K562 (cell line): ENCODE measurements at regions not wholly inside any gene's neighbourhood (a gene's known extent, or its start where the extent isn't known, plus 50 kb on each side); places are given as distances from the start of the nearest gene placed in this dataset.

ENCODE experiments used
- ATAC-seq: fragments of 200-7000 bp; cut with Tn5 transposase; 3 replicates; pipeline ENCODE4 v1.9.1; 2020; ENCODE audit warnings: moderate library complexity
- BruUV-seq: library from RNA; stranded (reverse); fragments of 400-500 nt; replicated peaks from 2 replicates; lab custom pipeline; 2021; lab: Mats Ljungman, UMichigan
- CTCF ChIA-PET: fragments of 300-600 bp; formaldehyde crosslinking; extraction: SDS; loops from one replicate; lab custom pipeline; 2021; ENCODE audit warnings: low intra/inter-chr PET ratio; lab: Yijun Ruan, JAX
- POLR2A ChIA-PET: fragments of 300-600, 350-650 bp; sonication (Branson Sonifier 250); formaldehyde crosslinking; extraction: SDS; loops from one replicate; lab custom pipeline; 2021; ENCODE audit warnings: antibody characterized with exemption, inconsistent platforms; lab: Yijun Ruan, JAX
- DNase-seq, 4 experiments: peaks; one replicate each; pipeline versions ENCODE4 v3.0.0 to v3.0.0-alpha.2; 2011 to 2018; ENCODE audit warnings: low spot score in 3 of 4, mixed read lengths in 3 of 4; ENCODE audit errors: extremely low read depth in 1 of 4
- FAIRE-seq: peaks from 2 replicates; lab custom pipeline; 2011; peaks lifted over from hg19 to GRCh38; lab: Jason Lieb, UNC
- H2AFZ ChIP-seq: 2 replicates; pipeline ENCODE4 v1.6.0; 2011; ENCODE audit warnings: low read depth, low read length, control low read depth, inconsistent platforms
- H3K27ac ChIP-seq: fragments of 200-600 bp; 3 replicates; pipeline ENCODE4 v1.8.0; 2011; ENCODE audit warnings: low read depth, mild to moderate bottlenecking, control low read depth, inconsistent platforms, low read length, moderate library complexity, mixed read lengths; ENCODE audit errors: extremely low read depth
- H3K27me3 ChIP-seq, 2 experiments: fragments of 300-600 bp in 1 of 2; 2 replicates in 1 of 2; 3 replicates in 1 of 2; pipeline versions ENCODE4 v1.6.0 to v1.8.0; 2011; ENCODE audit warnings: inconsistent platforms in 2 of 2, low read length in 2 of 2, mild to moderate bottlenecking in 1 of 2, mixed read lengths in 1 of 2, moderate library complexity in 1 of 2; ENCODE audit not compliant: control insufficient read depth in 2 of 2, insufficient read depth in 2 of 2
- H3K36me3 ChIP-seq: fragments of 300-600 bp; 3 replicates; pipeline ENCODE4 v1.8.0; 2011; ENCODE audit warnings: mild to moderate bottlenecking, low read length, inconsistent platforms; ENCODE audit not compliant: control insufficient read depth, insufficient read depth
- H3K4me1 ChIP-seq, 2 experiments: fragments of 200-600 bp in 1 of 2; replicated peaks in 1 of 2; 2 replicates in 1 of 2; 3 replicates in 1 of 2; pipeline versions ENCODE4 v1.5.1 to v1.8.0; 2011; ENCODE audit warnings: inconsistent platforms in 2 of 2, low read length in 2 of 2, mild to moderate bottlenecking in 1 of 2, mixed read lengths in 1 of 2, moderate library complexity in 1 of 2; ENCODE audit not compliant: control insufficient read depth in 2 of 2, insufficient read depth in 2 of 2
- H3K4me2 ChIP-seq: 2 replicates; pipeline ENCODE4 v1.6.1; 2011; ENCODE audit warnings: low read length, control low read depth, inconsistent platforms, mixed read lengths; ENCODE audit not compliant: insufficient read depth
- H3K4me3 ChIP-seq: fragments of 200-600 bp; sonication (generic), shearing (Covaris generic); 2 replicates; pipeline ENCODE4 v1.5.1; 2016; ENCODE audit warnings: control low read depth, inconsistent platforms
- H3K79me2 ChIP-seq: fragments of 200-600 bp; 3 replicates; pipeline ENCODE4 v1.8.0; 2011; ENCODE audit warnings: low read length, inconsistent platforms; ENCODE audit not compliant: control insufficient read depth, insufficient read depth
- H3K9ac ChIP-seq, 2 experiments: 2 replicates each; pipeline versions ENCODE4 v1.6.0 to v1.6.1; 2011; ENCODE audit warnings: low read depth in 2 of 2, low read length in 2 of 2, control low read depth in 1 of 2, inconsistent platforms in 1 of 2, mild to moderate bottlenecking in 1 of 2, mixed read lengths in 1 of 2; ENCODE audit not compliant: insufficient read depth in 1 of 2
- H3K9me1 ChIP-seq: one replicate; pipeline ENCODE4 v1.6.0; 2011; ENCODE audit warnings: inconsistent platforms, mild to moderate bottlenecking, low read length, moderate library complexity; ENCODE audit not compliant: control insufficient read depth, insufficient read depth
- H3K9me3 ChIP-seq: replicated peaks from 2 replicates; pipeline ENCODE4 v1.5.1; 2011; ENCODE audit warnings: low read depth, low read length, inconsistent platforms; ENCODE audit not compliant: control insufficient read depth, insufficient read depth
- H4K20me1 ChIP-seq: replicated peaks from 2 replicates; pipeline ENCODE4 v1.6.1; 2011; ENCODE audit warnings: low read length, inconsistent platforms, mixed read lengths; ENCODE audit not compliant: control insufficient read depth, insufficient read depth
- ETV1 ChIP-seq: fragments of 450-650 bp; conservative IDR thresholded peaks from 2 replicates; pipeline ENCODE4 v1.6.1; 2016; ENCODE audit warnings: missing genetic modification characterization, control low read depth, low read depth, missing compliant biosample characterization
- FIP1L1 ChIP-seq: fragments of 200-400 bp; formaldehyde crosslinking; IDR thresholded peaks from 2 replicates; pipeline ENCODE4 v1.6.1; 2018; ENCODE audit warnings: mild to moderate bottlenecking, low read depth, low read length; ENCODE audit not compliant: poor library complexity, severe bottlenecking
- RFX1 ChIP-seq: fragments of 450-650 bp; IDR thresholded peaks from 2 replicates; pipeline ENCODE4 v1.6.1; 2016; ENCODE audit warnings: mild to moderate bottlenecking, moderate library complexity
- WGBS: fragments of 100-300 bp; shearing (Covaris generic); methylation state at CpG from one replicate; pipeline ENCODE4 v1.1.6; 2016; ENCODE audit warnings: low coverage, mixed read lengths; ENCODE audit not compliant: insufficient coverage; ENCODE audit errors: missing lambda C conversion rate; 5-methylcytosine and 5-hydroxymethylcytosine counted together
- in situ Hi-C: fragments of 300-500 bp; cut with MboI; formaldehyde crosslinking; loops from 4 replicates; pipeline ENCODE4 v1.15.0; 2018; ENCODE audit warnings: inconsistent platforms, mixed read lengths
- intact Hi-C: fragments of 100-400 bp; cut with micrococcal nuclease; formaldehyde crosslinking; loops from 2 replicates; pipeline ENCODE4 v1.14.2; 2022
- TF ChIP-seq, protein P1 (sequence below): fragments of 250-450 bp; sonication (Bioruptor Pico); IDR thresholded peaks from 2 replicates; pipeline ENCODE4 v1.8.0; 2022; ENCODE audit warnings: inconsistent platforms, mild to moderate bottlenecking, moderate library complexity, borderline replicate concordance

DNA sequence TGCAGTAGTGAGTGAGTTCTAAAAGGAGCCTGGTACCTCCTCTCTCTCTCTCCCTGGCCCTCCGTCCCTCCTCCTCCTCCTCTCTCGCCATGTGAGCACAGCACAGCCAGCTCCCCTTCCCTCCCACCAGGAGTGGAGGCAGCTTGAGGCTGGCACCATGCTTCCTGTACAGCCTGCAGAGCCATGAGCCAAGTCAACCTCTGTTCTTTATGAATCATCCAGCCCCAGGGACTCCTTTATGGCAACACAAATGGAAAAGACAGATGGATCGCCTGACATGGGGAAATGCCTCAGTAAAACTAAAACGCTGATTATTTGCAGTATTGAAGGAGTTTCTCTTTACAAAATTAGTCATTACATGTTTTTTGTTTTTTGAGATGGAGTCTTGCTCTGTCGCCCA lies 233.7 kb upstream of the ARID1B start (continued):
- TF ChIP-seq, protein P1, sequence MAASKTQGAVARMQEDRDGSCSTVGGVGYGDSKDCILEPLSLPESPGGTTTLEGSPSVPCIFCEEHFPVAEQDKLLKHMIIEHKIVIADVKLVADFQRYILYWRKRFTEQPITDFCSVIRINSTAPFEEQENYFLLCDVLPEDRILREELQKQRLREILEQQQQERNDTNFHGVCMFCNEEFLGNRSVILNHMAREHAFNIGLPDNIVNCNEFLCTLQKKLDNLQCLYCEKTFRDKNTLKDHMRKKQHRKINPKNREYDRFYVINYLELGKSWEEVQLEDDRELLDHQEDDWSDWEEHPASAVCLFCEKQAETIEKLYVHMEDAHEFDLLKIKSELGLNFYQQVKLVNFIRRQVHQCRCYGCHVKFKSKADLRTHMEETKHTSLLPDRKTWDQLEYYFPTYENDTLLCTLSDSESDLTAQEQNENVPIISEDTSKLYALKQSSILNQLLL: no peak
- TF ChIP-seq ETV1: no peak

DNA sequence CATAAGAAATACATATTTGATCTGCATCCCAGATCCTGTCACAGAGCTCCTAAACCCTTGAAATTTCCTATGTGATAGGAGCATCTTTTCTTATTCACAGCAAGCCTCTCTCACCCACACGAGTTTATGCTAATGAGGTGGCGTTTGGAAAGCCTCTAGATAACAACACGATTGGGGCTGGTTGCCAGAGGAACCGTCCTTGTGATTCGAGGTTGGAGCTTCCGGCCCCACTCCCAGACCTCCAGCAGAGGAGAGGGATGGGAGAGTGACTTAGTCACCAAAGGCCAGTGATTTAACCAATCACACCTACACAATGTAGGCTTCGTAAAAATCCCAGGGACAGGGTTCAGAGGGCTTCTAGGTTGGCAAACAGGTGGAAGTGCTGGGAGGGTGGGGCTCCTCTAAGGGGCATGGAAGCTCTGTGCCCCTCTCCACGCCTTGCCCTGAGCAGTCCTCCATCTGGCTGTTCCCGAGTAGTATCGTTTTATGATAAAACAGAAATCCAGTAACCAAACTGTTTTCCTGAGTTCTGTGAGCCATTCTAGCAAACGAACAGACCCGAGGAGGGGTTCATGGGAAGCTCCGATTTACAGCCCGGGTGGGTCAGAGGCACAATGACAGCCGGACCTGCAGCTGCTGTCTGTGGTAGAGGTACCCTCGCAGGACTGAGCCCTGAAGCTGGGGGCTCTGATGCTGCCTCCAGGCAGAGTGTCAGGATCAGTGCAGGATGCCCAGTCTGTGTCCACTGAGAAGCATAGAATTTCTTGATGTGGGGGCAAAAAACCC lies 238.1 kb upstream of the ARID1B start:
- ChIA-PET POLR2A (interaction anchor here (0.9 kb wide), 1 partner anchor 11 kb away, joined by 3 read pairs; no protein-coding TSS in a partner anchor), CTCF (no interaction called here)
- no peak for ATAC-seq
- no peaks in the 10 kb centered on the region for H3K79me2 ChIP-seq
- no peak for TF ChIP-seq FIP1L1
- peak; percentile 51 for TF ChIP-seq RFX1
- TF ChIP-seq, all 486 proteins: peak for 1
- in situ Hi-C loops: no loop called here
- intact Hi-C loops: no loop called here
- no peak overlapping the region for H3K9ac ChIP-seq
- no peaks in the 10 kb centered on the region for H4K20me1 ChIP-seq
- no peak overlapping the region for H3K4me2 ChIP-seq
- H3K27ac ChIP-seq: no peak overlapping the region
- FAIRE-seq (no peak), DNase-seq (no peak)
- peaks cover 2 to 31% of the 10 kb centered on the region in 2 experiments; a peak in 4 of 5 replicates for H3K27me3 ChIP-seq
- no peak overlapping the region for H3K4me3 ChIP-seq
- no peaks in the 10 kb centered on the region for H3K36me3 ChIP-seq
- H2AFZ ChIP-seq: no peak overlapping the region
- no peaks in the 10 kb centered on the region for H3K9me3 ChIP-seq
- no TSS peak for BruUV-seq
- WGBS: under 1% methylated on average over 16 of the region's 16 CpGs
- no peaks in the 10 kb centered on the region for H3K4me1 ChIP-seq
- no peaks in the 10 kb centered on the region for H3K9me1 ChIP-seq
